C4-2B (cell line): ENCODE measurements at regions not wholly inside any gene's neighbourhood (a gene's known extent, or its start where the extent isn't known, plus 50 kb on each side); places are given as distances from the start of the nearest gene placed in this dataset.

Source experiments
- CTCF ChIP-seq: fragments of 450-650 bp; conservative IDR thresholded peaks from 2 replicates; pipeline ENCODE4 v1.5.1; 2017; ENCODE audit warnings: mild to moderate bottlenecking
- ZFX ChIP-seq: fragments of 450-650 bp; IDR thresholded peaks from 2 replicates; pipeline ENCODE4 v1.6.1; 2017

- TF ChIP-seq CTCF (no peak), ZFX (no peak)
These were observed 150.9 kb upstream of the CTTNBP2NL start for GRCh38 chr1:112245114-112245513.
